H1 (cell line): ENCODE measurements at regions not wholly inside any gene's neighbourhood (a gene's known extent, or its start where the extent isn't known, plus 50 kb on each side); places are given as distances from the start of the nearest gene placed in this dataset.

Experiments used
- CBX5 ChIP-seq: fragments of 300-800, 300-1000 bp; sonication (generic); IDR thresholded peaks from 2 replicates; pipeline ENCODE4 v1.7.1; 2016; ENCODE audit warnings: antibody characterized with exemption, low read length, low read depth
- E2F6 ChIP-seq: IDR thresholded peaks from 2 replicates; pipeline ENCODE4 v1.6.1; 2012; ENCODE audit warnings: inconsistent platforms
- NRF1 ChIP-seq: IDR thresholded peaks from 2 replicates; pipeline ENCODE4 v1.6.1; 2011; ENCODE audit warnings: mild to moderate bottlenecking, low read depth, low read length, improper control_type of control experiment
- POLR2A ChIP-seq, 2 experiments: IDR thresholded peaks; 1 replicate in 1 of 2; 2 replicates in 1 of 2; pipeline ENCODE4 v1.6.1; 2011; ENCODE audit warnings: low read depth in 2 of 2, low read length in 2 of 2, mild to moderate bottlenecking in 2 of 2; ENCODE audit errors: control extremely low read depth in 1 of 2
- YY1 ChIP-seq: IDR thresholded peaks from 2 replicates; pipeline ENCODE4 v1.6.1; 2011; ENCODE audit warnings: low read depth, mild to moderate bottlenecking, low read length

- no peak for TF ChIP-seq E2F6
- no peak for TF ChIP-seq YY1
- no peak for TF ChIP-seq NRF1
- no peak for TF ChIP-seq CBX5
- no peak for TF ChIP-seq POLR2A (IDR thresholded peaks at IDR 0.05; ENCODE audit: control extremely low read depth in 1 of 2, low read depth in 2 of 2, low read length in 2 of 2)
Observed at GRCh38 chr14:92244805-92245204, 78.2 kb upstream of the SLC24A4 start (continued).
